ENCODE measurements at regions not wholly inside any gene's neighbourhood (a gene's known extent, or its start where the extent isn't known, plus 50 kb on each side); places are given as distances from the start of the nearest gene placed in this dataset.

- no peak for TF ChIP-seq CTCF (IDR thresholded peaks at IDR 0.05)
Measured at GRCh38 chr10:21336476-21337170, 188.9 kb downstream of the SKIDA1 start.

GRCh38 chr10:21334891-21335696 lies 190.4 kb downstream of the SKIDA1 start:
- TF ChIP-seq CTCF (IDR thresholded peaks at IDR 0.05): no peak

- TF ChIP-seq CTCF (IDR thresholded peaks at IDR 0.05): no peak
Measured at GRCh38 chr10:21330628-21331020, 194.9 kb downstream of the SKIDA1 start.

- TF ChIP-seq CTCF (IDR thresholded peaks at IDR 0.05): no peak
Measured at GRCh38 chr10:21329995-21330627, 195.4 kb downstream of the SKIDA1 start.

- TF ChIP-seq CTCF (IDR thresholded peaks at IDR 0.05): no peak
Measured at GRCh38 chr10:21327289-21327993, 198.0 kb downstream of the SKIDA1 start.

- TF ChIP-seq CTCF (IDR thresholded peaks at IDR 0.05): no peak
Measured at GRCh38 chr10:21326594-21327288, 198.7 kb downstream of the SKIDA1 start.

All from LNCAP (cell line).